ENCODE measurements at regions not wholly inside any gene's neighbourhood (a gene's known extent, or its start where the extent isn't known, plus 50 kb on each side); places are given as distances from the start of the nearest gene placed in this dataset.

GRCh38 chr16:55179852-55180585, 144.0 kb upstream of the IRX6 start:
- no peak for DNase-seq

GRCh38 chr16:55184052-55184451, 140.0 kb upstream of the IRX6 start:
- no peak for DNase-seq

- no peak for DNase-seq
Measured at GRCh38 chr16:55184619-55185018, 139.4 kb upstream of the IRX6 start.

GRCh38 chr16:55189224-55189623, 134.8 kb upstream of the IRX6 start:
- DNase-seq = no peak

- no peak for DNase-seq
Measured at GRCh38 chr16:55189682-55190636, 134.0 kb upstream of the IRX6 start.

- no peak for DNase-seq
Measured at GRCh38 chr16:55192734-55193133, 131.3 kb upstream of the IRX6 start.

GRCh38 chr16:55203570-55203969, 120.4 kb upstream of the IRX6 start:
- no peak for DNase-seq

GRCh38 chr16:55204069-55204468, 119.9 kb upstream of the IRX6 start:
- DNase-seq = no peak

- no peak for DNase-seq
Measured at GRCh38 chr16:55204923-55205322, 119.1 kb upstream of the IRX6 start.

- DNase-seq = no peak
Measured at GRCh38 chr16:55207693-55208428, 116.1 kb upstream of the IRX6 start.

GRCh38 chr16:55209626-55210025, 114.4 kb upstream of the IRX6 start:
- DNase-seq = no peak

GRCh38 chr16:55212791-55213190, 111.2 kb upstream of the IRX6 start:
- no peak for DNase-seq

- DNase-seq = no peak
Measured at GRCh38 chr16:55214412-55214811, 109.6 kb upstream of the IRX6 start.

- no peak for DNase-seq
Measured at GRCh38 chr16:55214974-55215494, 109.0 kb upstream of the IRX6 start.

- no peak for DNase-seq
Measured at GRCh38 chr16:55217392-55217791, 106.6 kb upstream of the IRX6 start.

GRCh38 chr16:55221836-55222235, 102.2 kb upstream of the IRX6 start:
- no peak for DNase-seq

- no peak for DNase-seq
Measured at GRCh38 chr16:55222486-55222885, 101.5 kb upstream of the IRX6 start.

GRCh38 chr16:55225972-55226542, 97.9 kb upstream of the IRX6 start:
- DNase-seq = peak in 1 of 3 donors; percentile 2

- DNase-seq = no peak
Measured at GRCh38 chr16:55232822-55233221, 91.2 kb upstream of the IRX6 start.

GRCh38 chr16:55233464-55233863, 90.5 kb upstream of the IRX6 start:
- no peak for DNase-seq

GRCh38 chr16:55236655-55237054, 87.3 kb upstream of the IRX6 start:
- no peak for DNase-seq

- DNase-seq = peak in 1 of 3 donors; percentile 2
Measured at GRCh38 chr16:55239723-55240122, 84.3 kb upstream of the IRX6 start.

- DNase-seq = no peak
Measured at GRCh38 chr16:55240888-55241287, 83.1 kb upstream of the IRX6 start.

Measured in suppressor macrophage treated with lipopolysaccharide for 1 hour (primary cell).